Testis (tissue), 2 donors: ENCODE measurements at regions not wholly inside any gene's neighbourhood (a gene's known extent, or its start where the extent isn't known, plus 50 kb on each side); places are given as distances from the start of the nearest gene placed in this dataset.

Source experiments
- CTCF ChIP-seq, 3 experiments: fragments of 450-650 bp in 2 of 3; fragments of 200-600 bp in 1 of 3; sonication (generic) in 1 of 3; IDR thresholded peaks; one replicate each; pipeline ENCODE4 v1.5.1; 2016 to 2019; ENCODE audit warnings: antibody characterized with exemption in 3 of 3, mild to moderate bottlenecking in 2 of 3, moderate library complexity in 1 of 3
- POLR2A ChIP-seq: fragments of 450-650 bp; IDR thresholded peaks from one replicate; pipeline ENCODE4 v1.6.1; 2017; ENCODE audit warnings: antibody characterized with exemption, mild to moderate bottlenecking, moderate library complexity

DNA sequence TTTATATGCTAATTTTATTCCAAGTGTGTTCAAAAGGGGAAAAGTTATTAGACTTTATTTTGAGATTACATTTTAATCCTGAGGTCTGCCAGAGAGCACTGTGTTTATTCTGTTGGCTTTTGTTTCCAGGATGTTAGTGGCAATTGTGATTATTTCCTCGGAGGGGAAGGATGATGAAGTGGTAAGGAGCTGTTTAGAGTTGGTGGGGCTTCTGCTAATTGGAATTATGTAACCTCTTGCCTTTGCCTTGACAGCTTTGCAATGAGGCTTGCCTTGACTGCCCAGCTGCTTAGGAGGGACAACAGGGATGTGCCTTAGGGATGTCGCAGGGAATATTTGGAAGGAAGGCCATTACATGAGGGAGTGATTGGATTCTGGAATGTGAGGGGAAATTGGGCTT is 89.7 kb upstream of the E2F8 start:
- no peak for TF ChIP-seq CTCF (IDR thresholded peaks at IDR 0.05)
- TF ChIP-seq POLR2A = no peak
